HTR-8/SVneo (cell line): ENCODE measurements at regions not wholly inside any gene's neighbourhood (a gene's known extent, or its start where the extent isn't known, plus 50 kb on each side); places are given as distances from the start of the nearest gene placed in this dataset.

Experiments
- DNase-seq: peaks from one replicate; pipeline ENCODE4 v3.0.0; 2011; ENCODE audit warnings: low spot score, mixed read lengths; ENCODE audit not compliant: insufficient read length
- FAIRE-seq: peaks from 2 replicates; lab custom pipeline; 2011; peaks lifted over from hg19 to GRCh38; lab: Jason Lieb, UNC

- FAIRE-seq: no peak
- no peak for DNase-seq
Observed at GRCh38 chr16:55100100-55100499, 169.4 kb downstream of the IRX5 start.

GRCh38 chr16:55101026-55101425 lies 170.4 kb downstream of the IRX5 start:
- DNase-seq (no peak), FAIRE-seq (no peak)

DNA sequence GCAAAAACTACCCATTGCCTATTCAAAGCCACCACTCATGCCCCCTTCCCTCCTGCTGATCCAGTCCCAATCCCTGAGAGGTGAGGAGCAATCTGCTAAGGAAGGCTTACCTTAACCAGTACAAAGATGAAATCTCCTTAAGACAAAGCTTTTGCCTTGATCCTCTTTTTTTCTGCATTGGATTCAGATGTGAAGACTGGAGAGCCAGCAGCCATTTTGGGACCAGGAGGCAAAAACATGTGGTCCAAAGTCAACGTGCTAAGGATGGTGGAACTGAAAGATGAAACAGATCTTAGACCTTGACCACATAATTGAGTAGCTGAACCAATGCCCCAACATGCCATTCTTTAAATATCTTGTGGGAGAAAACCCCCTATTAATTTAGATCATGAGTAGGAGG lies 171.4 kb downstream of the IRX5 start:
- FAIRE-seq: no peak
- no peak for DNase-seq

DNA sequence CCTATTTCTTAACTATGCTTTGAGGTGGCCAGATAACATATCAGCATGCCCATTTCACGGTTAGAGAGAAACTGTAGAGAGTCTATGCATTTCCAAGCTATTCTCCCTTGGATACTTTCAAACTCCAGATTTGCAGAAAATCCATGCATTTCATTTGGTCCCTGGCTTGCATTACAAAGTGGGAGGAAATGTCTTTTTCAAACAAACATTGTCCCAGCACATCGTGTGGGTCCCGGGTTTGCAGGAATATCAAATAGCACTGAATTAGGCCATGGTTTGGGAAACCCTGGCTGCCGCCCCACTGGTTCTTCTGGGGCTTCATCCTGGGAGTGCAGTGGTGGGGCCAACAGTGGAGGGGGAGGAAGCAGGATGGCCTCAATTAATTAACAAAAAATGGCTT lies 171.9 kb downstream of the IRX5 start:
- no peak for DNase-seq
- FAIRE-seq: no peak

DNA sequence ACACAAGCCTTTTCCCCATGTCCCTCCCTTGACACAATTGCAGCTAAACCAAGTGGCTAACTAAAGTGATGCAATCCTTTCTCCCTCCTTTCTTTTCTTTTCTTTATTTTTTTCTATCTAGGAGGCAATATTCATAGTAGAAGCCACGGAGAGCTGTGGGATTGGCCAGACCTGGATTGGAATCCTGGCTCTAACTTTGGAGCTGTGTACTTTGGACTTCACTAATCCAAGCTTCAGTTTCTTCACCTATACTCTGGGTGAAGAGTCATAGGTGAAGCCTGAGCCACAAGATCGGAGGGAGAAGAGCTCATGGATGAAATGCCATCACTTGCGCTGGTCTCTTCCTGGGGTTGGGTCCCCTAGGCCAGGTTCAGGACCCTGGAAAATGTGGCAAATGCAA lies 177.2 kb downstream of the IRX5 start:
- DNase-seq (no peak), FAIRE-seq (no peak)

GRCh38 chr16:55113210-55113609 lies 182.5 kb downstream of the IRX5 start:
- DNase-seq (no peak), FAIRE-seq (no peak)

DNA sequence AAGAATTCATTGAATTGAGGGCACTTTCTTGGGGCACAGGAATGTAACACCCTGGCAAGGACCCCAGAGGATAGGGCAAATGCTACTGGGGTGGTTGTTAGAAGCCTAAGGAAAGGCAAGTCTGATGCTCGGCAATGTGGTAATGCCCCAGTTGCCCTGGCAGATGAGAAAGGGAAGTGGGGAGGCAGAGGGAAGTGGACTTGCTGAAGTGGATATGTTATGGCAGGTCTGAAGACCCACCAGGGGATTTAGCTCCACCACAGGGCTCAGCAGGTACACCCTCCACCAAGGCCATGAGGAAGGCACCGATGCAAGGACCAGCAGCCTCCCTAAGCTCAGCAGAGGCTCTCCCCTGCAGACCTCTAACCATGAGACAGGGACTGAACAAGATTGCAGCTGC lies 184.8 kb downstream of the IRX5 start:
- DNase-seq (no peak), FAIRE-seq (no peak)

GRCh38 chr16:55116165-55116920 lies 185.7 kb downstream of the IRX5 start:
- FAIRE-seq (no peak), DNase-seq (no peak)

- DNase-seq: no peak
- FAIRE-seq: no peak
Observed at GRCh38 chr16:55118701-55119260, 188.1 kb downstream of the IRX5 start.

- FAIRE-seq: no peak
- no peak for DNase-seq
Observed at GRCh38 chr16:55120408-55120807, 189.7 kb downstream of the IRX5 start.

GRCh38 chr16:55120826-55121225 lies 190.2 kb downstream of the IRX5 start:
- FAIRE-seq (no peak), DNase-seq (no peak)

- no peak for FAIRE-seq
Observed at GRCh38 chr16:55123652-55124051, 193.0 kb downstream of the IRX5 start.

DNA sequence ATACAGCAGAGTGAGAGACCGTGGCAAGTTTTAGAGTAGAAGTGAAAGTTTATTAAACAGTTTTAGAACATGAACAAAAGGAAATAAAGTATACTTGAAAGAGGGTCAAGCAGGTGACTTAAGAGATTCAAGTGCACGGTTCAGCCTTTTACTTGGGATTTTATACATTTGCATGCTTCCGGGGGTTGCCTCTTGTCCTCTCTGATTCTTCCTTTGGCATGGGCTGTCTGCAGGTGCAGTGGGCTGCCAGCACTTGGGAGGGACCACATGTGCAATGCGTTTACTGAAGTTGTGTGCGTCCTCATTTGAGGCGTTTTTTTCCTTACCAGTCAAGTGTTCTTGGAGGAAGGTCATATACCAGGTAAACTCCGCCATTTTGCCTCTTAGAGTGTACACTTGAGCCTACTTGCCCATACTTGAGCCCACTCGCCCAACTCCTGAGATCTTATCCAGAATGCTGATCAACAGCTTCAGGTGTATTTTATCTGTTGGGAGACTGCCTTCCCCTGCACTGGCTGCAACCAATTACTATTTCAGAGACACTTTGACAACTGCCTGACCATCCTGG lies 195.2 kb downstream of the IRX5 start:
- DNase-seq (no peak), FAIRE-seq (no peak)

More at GRCh38 chr16:55123652-55124051, 193.0 kb downstream of the IRX5 start:
- DNase-seq: no peak

DNA sequence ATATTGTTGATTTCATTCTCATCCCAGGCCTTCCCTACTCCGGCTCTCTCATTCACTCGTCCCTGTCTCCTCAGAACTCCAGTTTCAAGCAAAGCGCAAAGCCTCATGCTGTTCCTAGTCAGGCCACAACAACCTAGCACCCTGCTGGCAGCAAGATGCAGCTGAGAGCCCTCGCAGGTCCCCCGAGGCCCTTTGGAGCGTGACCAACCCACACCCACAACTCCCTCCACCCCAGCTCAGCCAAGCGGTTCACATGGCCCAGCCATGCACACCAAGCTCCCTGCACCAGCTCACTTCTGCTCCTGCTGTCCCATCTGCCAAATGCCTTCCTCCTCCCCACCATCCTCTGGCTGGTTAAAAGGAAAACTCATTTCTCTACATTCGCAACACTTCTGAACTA lies 195.8 kb downstream of the IRX5 start:
- FAIRE-seq (no peak), DNase-seq (no peak)

GRCh38 chr16:55130456-55130855 lies 193.5 kb upstream of the IRX6 start:
- no peak for FAIRE-seq
- DNase-seq: no peak

DNA sequence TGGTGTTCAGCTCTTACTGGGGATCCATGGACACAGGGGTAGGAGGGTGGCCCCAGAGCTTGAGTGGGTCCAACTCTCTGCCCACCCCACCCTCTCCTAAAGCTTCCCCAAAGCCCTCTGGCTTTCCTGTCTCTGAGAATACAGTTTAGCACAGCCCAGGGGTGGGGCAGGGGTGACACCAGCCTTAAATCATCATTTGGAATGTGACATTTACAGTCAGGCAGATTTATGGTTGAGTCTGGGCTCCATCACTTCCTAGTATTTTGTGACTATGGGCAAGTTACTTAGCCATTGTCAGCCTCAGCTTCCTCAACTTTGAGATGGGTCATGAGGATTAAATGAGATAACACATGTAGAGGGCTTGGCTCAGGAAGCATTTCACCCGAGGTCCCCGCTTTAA lies 193.1 kb upstream of the IRX6 start:
- FAIRE-seq (no peak), DNase-seq (no peak)

- DNase-seq (no peak), FAIRE-seq (no peak)
Observed at GRCh38 chr16:55133654-55134053, 190.3 kb upstream of the IRX6 start.

DNA sequence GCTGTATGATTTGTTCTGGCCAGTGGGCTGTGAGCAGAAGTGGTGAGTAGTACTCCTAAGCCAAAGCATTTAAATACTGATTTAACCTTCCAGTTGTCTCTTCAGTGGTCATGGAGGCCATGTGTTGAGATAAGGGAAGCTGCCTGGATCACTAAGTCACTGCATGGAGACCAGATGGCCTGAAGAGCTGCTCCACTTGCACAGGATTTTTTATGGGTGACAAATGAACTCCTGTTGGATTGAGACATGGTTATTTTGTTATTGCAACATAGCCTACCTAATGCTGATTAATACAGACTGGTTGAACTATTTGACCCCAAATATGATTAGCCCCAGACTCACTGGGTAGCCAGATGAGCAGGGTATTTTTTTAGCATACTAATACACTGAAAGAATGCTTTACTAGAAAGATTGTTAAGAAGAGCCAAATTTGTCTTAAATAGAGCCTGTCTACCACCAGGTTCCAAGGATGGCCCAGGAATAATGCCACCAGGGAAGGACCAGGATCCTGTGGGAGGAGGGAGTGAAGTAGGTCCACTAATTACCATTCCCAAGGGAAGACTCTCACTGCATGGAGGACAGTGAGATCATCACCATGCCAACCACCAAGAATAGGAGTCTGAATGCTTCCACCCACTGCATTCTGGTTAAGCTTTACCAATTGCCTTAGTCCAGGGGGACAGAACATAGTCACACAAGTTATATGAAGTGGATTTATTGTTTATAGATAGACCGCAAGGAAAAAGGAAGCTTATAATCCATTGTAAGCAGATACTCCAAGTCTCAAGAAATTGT lies 187.4 kb upstream of the IRX6 start:
- DNase-seq (no peak), FAIRE-seq (no peak)

DNA sequence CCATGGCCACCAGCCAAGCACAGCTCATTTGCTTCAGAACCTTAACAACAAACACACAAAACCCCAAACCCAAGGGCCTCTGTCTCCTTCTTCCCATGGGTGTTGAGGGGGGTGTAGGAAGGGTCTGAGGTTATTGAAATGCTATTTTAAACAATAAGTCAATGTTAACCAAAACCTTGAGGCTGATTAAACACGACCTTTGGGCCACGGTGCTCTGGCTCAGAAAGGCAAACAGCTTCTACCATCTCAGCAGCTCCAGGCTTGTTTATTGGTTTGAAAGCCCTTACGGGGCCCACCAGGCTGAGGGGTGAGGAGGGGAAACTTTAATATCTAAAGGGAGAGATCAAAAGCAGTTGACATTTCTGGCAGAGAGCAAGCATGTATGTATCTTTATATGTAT lies 185.7 kb upstream of the IRX6 start:
- FAIRE-seq (no peak), DNase-seq (no peak)

DNA sequence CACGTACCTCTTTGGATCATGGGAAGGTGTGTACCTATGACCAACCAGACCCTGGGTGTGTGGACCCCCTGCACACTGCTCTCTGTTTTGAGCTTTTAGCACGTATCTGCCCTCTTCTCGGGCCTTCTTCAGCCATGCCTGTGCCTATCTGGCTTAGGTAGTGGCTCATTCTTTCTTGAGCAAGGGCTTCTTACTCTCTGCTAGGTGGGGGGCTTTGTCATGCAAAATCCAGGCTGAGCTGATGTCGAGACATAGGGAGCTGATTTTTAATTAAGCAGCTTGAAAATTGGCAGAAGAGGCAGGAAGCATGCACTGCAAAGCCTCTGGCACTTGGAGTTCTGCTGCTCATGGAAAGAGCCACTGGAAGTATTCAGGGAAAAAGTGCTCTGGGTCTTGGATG lies 181.6 kb upstream of the IRX6 start:
- DNase-seq (no peak), FAIRE-seq (no peak)

DNA sequence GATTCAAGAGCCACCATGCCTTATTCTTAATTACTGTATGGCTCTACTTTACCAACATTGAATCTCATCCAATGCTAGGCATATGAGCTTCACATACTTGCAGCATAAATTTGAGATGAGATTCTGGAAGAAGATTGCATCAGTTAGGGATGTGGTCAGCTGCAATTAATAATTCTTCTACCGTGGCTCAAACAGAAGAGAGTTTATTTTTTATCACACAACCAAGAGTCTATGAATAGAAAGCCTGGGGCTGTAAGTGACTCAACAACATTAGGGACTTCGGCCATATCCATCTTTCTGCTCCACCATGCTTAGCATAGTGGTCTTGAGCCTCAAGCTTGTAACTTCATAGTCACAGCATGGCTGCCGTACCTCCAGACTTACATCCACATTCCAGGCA lies 179.4 kb upstream of the IRX6 start:
- DNase-seq: no peak
- no peak for FAIRE-seq
